ENCODE measurements at regions not wholly inside any gene's neighbourhood (a gene's known extent, or its start where the extent isn't known, plus 50 kb on each side); places are given as distances from the start of the nearest gene placed in this dataset.

DNA sequence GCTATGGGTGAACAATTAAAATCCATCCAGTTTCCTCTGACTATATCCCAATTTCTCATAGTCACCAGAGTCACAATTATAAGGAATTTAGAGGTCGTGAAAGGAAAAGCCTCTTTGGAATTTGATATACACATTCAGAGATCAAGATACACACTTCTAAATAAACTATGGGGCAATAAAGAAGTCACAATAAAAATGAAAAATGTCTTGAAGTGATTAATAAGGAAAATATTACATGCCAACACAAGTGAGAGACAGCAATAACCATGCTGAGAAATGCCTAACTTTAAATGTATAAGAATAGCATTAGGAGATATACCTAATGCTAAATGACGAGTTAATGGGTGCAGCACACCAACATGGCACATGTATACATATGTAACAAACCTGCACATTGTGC lies 54.9 kb upstream of the ADAMTS19 start:
- no peak overlapping the region for H3K4me3 ChIP-seq (ENCODE audit: low read depth, low read length)
- FAIRE-seq (no peak), DNase-seq (ENCODE audit: low read depth) (no peak)
- no peaks in the 10 kb centered on the region for H3K36me3 ChIP-seq (ENCODE audit: control insufficient read depth, insufficient read depth, low read length)
- no peaks in the 10 kb centered on the region for H3K27me3 ChIP-seq (ENCODE audit: control insufficient read depth, insufficient read depth, low read length)
- TF ChIP-seq CTCF (IDR thresholded peaks at IDR 0.05; ENCODE audit: insufficient read depth, low read length, severe bottlenecking) = no peak

DNA sequence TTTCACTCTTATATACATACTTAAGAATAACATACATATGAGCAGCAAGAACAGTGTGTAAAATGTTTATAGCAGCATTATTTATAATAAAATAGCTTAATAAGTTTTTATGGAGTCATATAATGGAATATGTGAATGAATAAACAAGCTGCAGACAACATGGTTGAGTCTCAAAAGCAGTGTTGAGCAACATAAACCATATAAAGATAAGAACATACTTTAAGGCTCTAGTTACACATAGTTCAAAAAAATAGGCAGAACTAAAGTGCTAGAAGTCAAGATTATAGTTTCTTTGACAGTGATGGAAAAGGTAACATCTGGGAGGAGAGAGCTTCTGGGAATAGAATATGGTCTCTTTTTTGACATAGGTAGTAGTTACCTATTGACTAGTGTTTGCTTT lies 53.7 kb upstream of the ADAMTS19 start:
- DNase-seq (ENCODE audit: low read depth) = no peak
- no peaks in the 10 kb centered on the region for H3K36me3 ChIP-seq (ENCODE audit: control insufficient read depth, insufficient read depth, low read length)
- no peaks in the 10 kb centered on the region for H3K27me3 ChIP-seq (ENCODE audit: control insufficient read depth, insufficient read depth, low read length)
- H3K4me3 ChIP-seq (ENCODE audit: low read depth, low read length) = no peak overlapping the region
- no peak for FAIRE-seq
- no peak for TF ChIP-seq CTCF (IDR thresholded peaks at IDR 0.05; ENCODE audit: insufficient read depth, low read length, severe bottlenecking)

Measured in bronchial epithelial cell (primary cell).